Activated CD4-positive, CD25-positive, alpha-beta regulatory T cell (primary cell): ENCODE measurements at regions not wholly inside any gene's neighbourhood (a gene's known extent, or its start where the extent isn't known, plus 50 kb on each side); places are given as distances from the start of the nearest gene placed in this dataset.

Experiments used
- DNase-seq, 4 experiments: peaks; one replicate each; lab custom pipeline; 2025; lab: John Stamatoyannopoulos, UW

- DNase-seq = no peak
These were observed 303.9 kb downstream of the TENT4A start for GRCh38 chr5:7016999-7017747.

DNA sequence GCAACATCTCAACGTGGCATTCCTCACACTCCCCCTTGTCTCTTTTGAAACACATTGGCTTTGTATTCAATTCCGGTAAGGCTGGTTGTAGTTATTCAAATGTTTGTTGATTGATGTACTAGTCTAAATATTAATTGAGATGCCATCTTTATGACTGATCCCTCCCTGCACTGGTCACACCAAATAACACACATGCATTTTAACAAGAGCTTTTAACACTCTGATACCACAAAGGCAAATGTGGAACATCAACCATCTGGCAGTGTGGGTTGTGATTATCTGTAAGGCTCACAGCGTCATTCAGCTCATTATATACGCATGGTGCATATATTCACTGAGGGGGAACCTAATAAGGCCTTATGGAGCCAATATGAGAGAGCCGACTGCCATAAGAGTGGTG is 305.0 kb downstream of the TENT4A start:
- DNase-seq = no peak

- no peak for DNase-seq
These were observed 305.4 kb downstream of the TENT4A start for GRCh38 chr5:7018601-7019000.

DNA sequence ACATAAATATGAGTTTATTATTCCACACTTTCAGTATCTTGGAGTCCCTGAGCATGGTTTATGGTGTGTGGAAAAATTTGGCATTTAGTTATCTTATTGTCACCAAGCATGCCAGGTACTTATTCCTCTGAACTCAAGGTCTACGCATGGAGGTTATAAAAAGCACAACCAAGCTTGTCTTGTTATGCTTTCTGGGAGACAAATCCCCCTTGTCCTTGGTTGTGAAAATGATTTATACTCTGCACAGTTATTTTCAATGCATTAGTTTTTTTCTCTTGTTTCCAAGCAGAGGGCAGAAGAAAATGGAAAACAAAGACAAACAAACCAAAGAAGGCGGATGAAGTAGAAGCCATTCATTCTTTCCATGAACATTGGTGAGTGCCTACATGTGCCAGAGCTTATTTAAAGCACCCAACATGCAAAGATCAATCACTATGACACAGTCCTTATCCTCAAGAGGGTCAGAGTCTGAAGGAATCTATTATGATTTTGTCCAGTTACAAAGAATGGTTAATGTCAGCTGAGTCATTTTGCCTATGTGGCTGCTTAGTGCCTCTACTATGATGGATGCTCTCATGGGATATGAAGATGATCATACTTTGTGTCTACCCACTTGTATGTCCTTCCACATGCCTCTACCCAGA is 323.1 kb downstream of the TENT4A start:
- no peak for DNase-seq

GRCh38 chr5:7039074-7039473 is 325.8 kb downstream of the TENT4A start:
- no peak for DNase-seq

GRCh38 chr5:7040111-7040510 is 326.9 kb downstream of the TENT4A start:
- no peak for DNase-seq

GRCh38 chr5:7043797-7044196 is 330.6 kb downstream of the TENT4A start:
- no peak for DNase-seq

GRCh38 chr5:7047511-7048261 is 334.5 kb downstream of the TENT4A start:
- no peak for DNase-seq

DNA sequence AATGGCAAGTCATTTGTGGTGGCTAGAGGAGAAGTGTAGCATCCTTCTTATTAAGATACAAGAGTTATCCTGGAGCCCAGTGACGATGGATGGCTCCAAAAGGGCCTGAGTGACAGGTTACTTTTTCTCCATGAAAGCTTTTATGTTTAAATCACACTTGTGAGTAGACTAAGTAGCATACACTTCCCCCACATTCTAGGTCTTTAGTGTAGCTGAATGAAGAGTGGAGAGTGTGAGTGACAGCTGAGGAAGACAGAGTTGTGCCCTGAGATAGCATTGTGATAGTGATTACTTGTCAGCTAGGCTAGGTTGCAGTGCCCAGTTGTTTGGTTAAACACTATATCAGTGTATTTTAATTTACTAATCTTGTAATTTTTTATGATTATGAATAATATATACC is 337.8 kb downstream of the TENT4A start:
- DNase-seq = no peak

DNA sequence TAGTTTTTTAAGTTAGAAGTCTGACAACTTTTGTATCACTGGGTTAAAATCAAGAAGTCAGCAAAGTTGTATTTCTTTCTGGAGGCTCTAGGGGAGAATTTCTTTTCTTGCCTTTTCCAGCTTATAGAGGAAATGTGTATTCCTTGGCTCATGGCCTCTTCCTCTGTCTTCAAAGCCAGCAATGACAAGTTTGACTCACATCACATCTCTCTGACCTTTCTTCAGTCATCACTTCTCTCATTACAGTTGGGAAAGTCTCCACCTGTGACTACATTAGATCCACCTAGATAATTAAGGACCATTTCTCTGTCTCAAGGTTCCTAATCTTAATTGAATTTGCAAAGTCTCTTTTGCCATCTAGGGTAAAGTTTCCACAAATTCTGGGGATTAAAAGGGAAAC is 339.9 kb downstream of the TENT4A start:
- DNase-seq = no peak

DNA sequence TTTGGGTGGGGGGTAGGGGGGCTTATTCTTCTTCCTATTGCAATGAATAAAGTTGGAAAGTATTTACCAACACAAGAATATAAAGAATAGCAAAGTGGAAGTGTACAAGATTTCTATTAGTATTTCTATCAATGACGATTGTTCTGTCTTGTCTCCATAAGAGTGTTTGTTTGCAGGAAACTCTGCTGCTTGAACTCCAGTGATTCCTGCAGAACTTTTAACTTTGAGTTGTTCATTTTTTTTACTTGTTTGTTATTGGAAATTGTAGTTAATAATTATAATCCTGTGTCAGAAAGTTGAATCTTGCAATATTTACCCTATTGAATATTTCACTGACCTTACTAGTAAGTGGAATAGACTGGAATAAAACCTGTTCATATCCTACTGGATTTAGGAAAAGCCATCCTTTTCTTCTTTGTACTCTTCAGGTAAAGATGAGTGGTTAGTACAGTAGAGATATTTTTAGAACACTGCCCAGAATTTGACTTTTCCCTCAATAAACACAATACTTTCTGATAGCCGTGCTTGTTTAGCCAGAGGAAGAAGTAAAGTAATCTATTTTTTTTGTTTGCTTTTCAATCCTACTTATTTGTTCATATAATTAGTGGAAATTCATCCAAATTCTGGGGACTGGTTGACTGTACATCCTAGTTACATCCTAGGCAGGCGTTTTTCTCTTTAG is 340.4 kb downstream of the TENT4A start:
- no peak for DNase-seq

- no peak for DNase-seq
These were observed 329.3 kb upstream of the ADCY2 start for GRCh38 chr5:7066471-7067235.

DNA sequence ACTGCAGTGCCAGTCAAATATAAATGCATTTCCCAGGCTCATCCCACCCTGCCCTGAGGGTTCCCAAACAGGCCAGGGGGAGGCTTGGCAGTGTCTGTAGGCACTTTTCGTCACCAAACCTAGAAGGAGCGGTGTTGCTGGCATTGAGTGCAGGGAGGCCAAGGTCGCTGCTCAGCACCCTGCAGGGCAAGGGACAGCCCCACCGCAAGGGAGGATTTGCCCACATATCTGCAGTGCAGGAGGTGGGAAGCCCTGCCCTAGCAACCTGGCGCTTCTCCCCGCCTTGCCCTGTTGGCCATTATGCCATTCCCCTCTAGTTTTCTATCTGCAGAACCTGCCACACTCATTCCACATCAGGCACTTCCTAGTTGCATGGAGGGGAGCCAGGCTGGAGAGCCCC is 327.8 kb upstream of the ADCY2 start:
- DNase-seq = no peak

DNA sequence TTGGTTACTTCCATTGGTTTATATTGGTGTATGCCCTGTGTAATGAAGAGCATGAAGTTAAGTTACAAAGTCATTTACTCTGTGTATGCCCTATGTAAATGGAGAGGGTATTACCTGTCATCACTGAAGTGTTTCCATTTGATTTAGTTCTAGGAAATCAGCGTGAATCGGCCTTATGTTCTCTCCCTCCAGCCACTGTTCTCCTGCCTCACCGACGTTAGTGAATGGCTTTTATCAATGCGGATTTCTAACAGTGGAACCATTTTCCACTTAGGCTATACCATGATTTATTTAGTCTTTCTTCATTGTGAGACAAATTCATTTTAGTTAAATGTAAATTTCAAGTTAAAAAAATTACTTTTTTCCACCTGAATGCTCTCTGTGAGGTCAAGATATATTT is 327.0 kb upstream of the ADCY2 start:
- DNase-seq = no peak

GRCh38 chr5:7072188-7072587 is 323.8 kb upstream of the ADCY2 start:
- no peak for DNase-seq

- no peak for DNase-seq
These were observed 322.3 kb upstream of the ADCY2 start for GRCh38 chr5:7073666-7074065.

GRCh38 chr5:7074176-7074575 is 321.8 kb upstream of the ADCY2 start:
- DNase-seq = no peak

GRCh38 chr5:7075470-7075869 is 320.5 kb upstream of the ADCY2 start:
- DNase-seq = no peak

- DNase-seq = no peak
These were observed 317.8 kb upstream of the ADCY2 start for GRCh38 chr5:7078101-7078500.

GRCh38 chr5:7078901-7079300 is 317.0 kb upstream of the ADCY2 start:
- no peak for DNase-seq

DNA sequence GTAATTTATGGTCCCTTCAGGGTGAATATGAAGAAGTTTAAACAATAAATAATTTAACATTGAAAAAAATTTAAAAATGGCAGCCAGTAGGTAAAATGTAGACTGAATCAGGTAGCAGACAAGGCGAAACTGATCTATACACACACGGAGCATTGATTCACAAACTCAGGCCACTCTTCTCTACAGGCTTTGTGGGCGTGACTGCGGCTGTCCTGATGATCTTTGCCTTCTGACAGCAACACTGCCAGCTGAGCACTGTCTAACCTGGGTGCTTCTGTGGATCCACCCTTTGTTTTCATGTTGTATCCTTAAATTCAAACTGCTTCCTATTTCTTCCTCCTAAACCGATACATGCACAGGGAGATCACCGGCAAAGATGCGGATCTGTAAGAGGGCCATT is 315.4 kb upstream of the ADCY2 start:
- DNase-seq = no peak
